HS-27A (cell line): ENCODE measurements at regions not wholly inside any gene's neighbourhood (a gene's known extent, or its start where the extent isn't known, plus 50 kb on each side); places are given as distances from the start of the nearest gene placed in this dataset.
"Not testable (repeated sequence)": the region's sequence is repeated elsewhere in the genome, so short reads cannot be mapped to it uniquely, and the experiment has no call there.

Experiments
- DNase-seq: peaks from one replicate; pipeline ENCODE4 v3.0.0-alpha.2; 2012; ENCODE audit warnings: low read depth, missing footprints

- no peak for DNase-seq
Observed at GRCh38 chr3:163548015-163548414, 1530.3 kb downstream of the SI start.

GRCh38 chr3:163547014-163547685 is 1531.1 kb downstream of the SI start:
- DNase-seq = no peak

- no peak for DNase-seq
Observed at GRCh38 chr3:163543662-163544061, 1534.6 kb downstream of the SI start.

GRCh38 chr3:163541629-163542028 is 1536.7 kb downstream of the SI start:
- no peak for DNase-seq

- no peak for DNase-seq
Observed at GRCh38 chr3:163538387-163538786, 1539.9 kb downstream of the SI start.

GRCh38 chr3:163533381-163533780 is 1544.9 kb downstream of the SI start:
- DNase-seq = no peak

- DNase-seq = no peak
Observed at GRCh38 chr3:163523375-163523774, 1554.9 kb downstream of the SI start.

GRCh38 chr3:163521261-163521660 is 1557.0 kb downstream of the SI start:
- DNase-seq = no peak

- no peak for DNase-seq
Observed at GRCh38 chr3:163518065-163518464, 1560.2 kb downstream of the SI start.

- DNase-seq = no peak
Observed at GRCh38 chr3:163513149-163513657, 1565.1 kb downstream of the SI start.

GRCh38 chr3:163508206-163508605 is 1570.1 kb downstream of the SI start:
- DNase-seq = no peak

GRCh38 chr3:163504974-163505373 is 1573.3 kb downstream of the SI start:
- DNase-seq = no peak

- DNase-seq = not testable (repeated sequence)
Observed at GRCh38 chr3:163499736-163500219, 1578.5 kb downstream of the SI start.

GRCh38 chr3:163498842-163499735 is 1579.2 kb downstream of the SI start:
- not testable (repeated sequence) for DNase-seq

- DNase-seq = no peak
Observed at GRCh38 chr3:163491714-163492113, 1586.6 kb downstream of the SI start.

- no peak for DNase-seq
Observed at GRCh38 chr3:163490119-163490518, 1588.2 kb downstream of the SI start.

- no peak for DNase-seq
Observed at GRCh38 chr3:163482695-163483094, 1595.6 kb downstream of the SI start.

GRCh38 chr3:163481738-163482137 is 1596.6 kb downstream of the SI start:
- DNase-seq = no peak

GRCh38 chr3:163476179-163476578 is 1602.1 kb downstream of the SI start:
- no peak for DNase-seq

GRCh38 chr3:163474766-163475165 is 1603.5 kb downstream of the SI start:
- no peak for DNase-seq

GRCh38 chr3:163468531-163469335 is 1609.6 kb downstream of the SI start:
- no peak for DNase-seq

GRCh38 chr3:163462446-163462845 is 1615.8 kb downstream of the SI start:
- DNase-seq = no peak
